ENCODE measurements at regions not wholly inside any gene's neighbourhood (a gene's known extent, or its start where the extent isn't known, plus 50 kb on each side); places are given as distances from the start of the nearest gene placed in this dataset.
A peak's percentile ranks its signal among the peaks of the same experiment; 100 is the strongest.

DNA sequence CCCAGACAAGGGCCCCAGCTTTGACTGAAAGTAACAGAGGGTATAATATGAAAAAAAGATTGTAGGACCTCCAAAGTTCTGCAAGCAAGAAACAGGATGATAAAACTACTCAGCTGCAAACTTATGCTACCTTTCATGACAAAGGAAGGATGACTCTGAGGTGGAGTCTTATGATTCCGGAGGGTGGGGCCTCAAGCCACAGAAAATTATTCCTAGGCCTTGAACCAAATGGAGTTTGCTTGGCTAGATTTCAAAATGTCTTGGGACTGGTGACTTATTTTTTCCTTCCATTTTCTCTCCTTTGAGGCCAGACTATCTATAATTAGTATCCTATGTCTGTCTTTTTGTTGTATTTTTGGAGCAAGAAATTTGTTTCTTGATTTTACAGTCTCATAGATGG is 336.4 kb downstream of the LRIG3 start:
- no peak for DNase-seq (ENCODE audit: extremely low spot score, unreplicated experiment)
- no peaks in the 10 kb centered on the region for H3K9me3 Mint-ChIP-seq (ENCODE audit: unreplicated experiment)
- H3K27me3 Mint-ChIP-seq (ENCODE audit: unreplicated experiment), result no peaks in the 10 kb centered on the region
- peak overlapping the region; percentile 89 for H3K27ac Mint-ChIP-seq (ENCODE audit: unreplicated experiment)
- H3K36me3 Mint-ChIP-seq (ENCODE audit: unreplicated experiment), result no peaks in the 10 kb centered on the region
- H3K4me3 Mint-ChIP-seq (ENCODE audit: unreplicated experiment), result no peak overlapping the region
- TF ChIP-seq, protein P1, sequence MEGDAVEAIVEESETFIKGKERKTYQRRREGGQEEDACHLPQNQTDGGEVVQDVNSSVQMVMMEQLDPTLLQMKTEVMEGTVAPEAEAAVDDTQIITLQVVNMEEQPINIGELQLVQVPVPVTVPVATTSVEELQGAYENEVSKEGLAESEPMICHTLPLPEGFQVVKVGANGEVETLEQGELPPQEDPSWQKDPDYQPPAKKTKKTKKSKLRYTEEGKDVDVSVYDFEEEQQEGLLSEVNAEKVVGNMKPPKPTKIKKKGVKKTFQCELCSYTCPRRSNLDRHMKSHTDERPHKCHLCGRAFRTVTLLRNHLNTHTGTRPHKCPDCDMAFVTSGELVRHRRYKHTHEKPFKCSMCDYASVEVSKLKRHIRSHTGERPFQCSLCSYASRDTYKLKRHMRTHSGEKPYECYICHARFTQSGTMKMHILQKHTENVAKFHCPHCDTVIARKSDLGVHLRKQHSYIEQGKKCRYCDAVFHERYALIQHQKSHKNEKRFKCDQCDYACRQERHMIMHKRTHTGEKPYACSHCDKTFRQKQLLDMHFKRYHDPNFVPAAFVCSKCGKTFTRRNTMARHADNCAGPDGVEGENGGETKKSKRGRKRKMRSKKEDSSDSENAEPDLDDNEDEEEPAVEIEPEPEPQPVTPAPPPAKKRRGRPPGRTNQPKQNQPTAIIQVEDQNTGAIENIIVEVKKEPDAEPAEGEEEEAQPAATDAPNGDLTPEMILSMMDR (IDR thresholded peaks at IDR 0.05), result no peak
- H3K4me1 Mint-ChIP-seq (ENCODE audit: unreplicated experiment), result peaks cover 36% of the 10 kb centered on the region

DNA sequence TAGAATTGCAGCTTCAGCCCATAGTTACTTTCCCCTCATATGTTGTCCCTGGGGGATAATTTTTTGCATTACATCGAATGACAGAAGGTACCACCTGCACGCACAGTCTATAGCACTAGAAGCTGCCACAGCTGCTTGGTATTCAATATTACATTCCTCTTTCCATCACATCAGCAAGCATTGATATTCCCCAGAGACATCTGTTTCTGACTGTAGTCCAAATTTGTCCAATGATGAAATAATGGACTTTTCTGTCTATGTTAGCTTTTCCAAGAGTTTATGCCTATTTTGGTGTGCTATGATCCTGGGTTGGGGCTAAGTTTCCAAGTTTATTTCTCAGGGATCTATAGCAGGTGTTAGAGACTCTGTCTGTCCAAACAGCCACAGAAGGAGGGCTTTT is 335.4 kb downstream of the LRIG3 start:
- Mint-ChIP-seq H3K27me3 (ENCODE audit: unreplicated experiment) (no peaks in the 10 kb centered on the region), H3K36me3 (ENCODE audit: unreplicated experiment) (no peaks in the 10 kb centered on the region), H3K27ac (ENCODE audit: unreplicated experiment) (peak overlapping the region; percentile 89)

GRCh38 chr12:58586762-58587161 is 333.5 kb downstream of the LRIG3 start:
- TF ChIP-seq, protein P1 (IDR thresholded peaks at IDR 0.05), result no peak
- H3K4me3 Mint-ChIP-seq (ENCODE audit: unreplicated experiment), result no peak overlapping the region
- H3K27me3 Mint-ChIP-seq (ENCODE audit: unreplicated experiment), result no peaks in the 10 kb centered on the region
- no peak for DNase-seq (ENCODE audit: extremely low spot score, unreplicated experiment)
- no peak overlapping the region for H3K27ac Mint-ChIP-seq (ENCODE audit: unreplicated experiment)
- H3K4me1 Mint-ChIP-seq (ENCODE audit: unreplicated experiment), result peaks cover 33% of the 10 kb centered on the region
- no peaks in the 10 kb centered on the region for H3K9me3 Mint-ChIP-seq (ENCODE audit: unreplicated experiment)
- no peaks in the 10 kb centered on the region for H3K36me3 Mint-ChIP-seq (ENCODE audit: unreplicated experiment)

More for the DNA sequence above, 335.4 kb downstream of the LRIG3 start:
- Mint-ChIP-seq H3K4me1 (ENCODE audit: unreplicated experiment) (peaks cover 36% of the 10 kb centered on the region), H3K4me3 (ENCODE audit: unreplicated experiment) (no peak overlapping the region), H3K9me3 (ENCODE audit: unreplicated experiment) (no peaks in the 10 kb centered on the region)
- TF ChIP-seq, protein P1 (IDR thresholded peaks at IDR 0.05), result no peak
- no peak for DNase-seq (ENCODE audit: extremely low spot score, unreplicated experiment)

GRCh38 chr12:58588770-58589169 is 331.5 kb downstream of the LRIG3 start:
- no peak for DNase-seq (ENCODE audit: extremely low spot score, unreplicated experiment)

DNA sequence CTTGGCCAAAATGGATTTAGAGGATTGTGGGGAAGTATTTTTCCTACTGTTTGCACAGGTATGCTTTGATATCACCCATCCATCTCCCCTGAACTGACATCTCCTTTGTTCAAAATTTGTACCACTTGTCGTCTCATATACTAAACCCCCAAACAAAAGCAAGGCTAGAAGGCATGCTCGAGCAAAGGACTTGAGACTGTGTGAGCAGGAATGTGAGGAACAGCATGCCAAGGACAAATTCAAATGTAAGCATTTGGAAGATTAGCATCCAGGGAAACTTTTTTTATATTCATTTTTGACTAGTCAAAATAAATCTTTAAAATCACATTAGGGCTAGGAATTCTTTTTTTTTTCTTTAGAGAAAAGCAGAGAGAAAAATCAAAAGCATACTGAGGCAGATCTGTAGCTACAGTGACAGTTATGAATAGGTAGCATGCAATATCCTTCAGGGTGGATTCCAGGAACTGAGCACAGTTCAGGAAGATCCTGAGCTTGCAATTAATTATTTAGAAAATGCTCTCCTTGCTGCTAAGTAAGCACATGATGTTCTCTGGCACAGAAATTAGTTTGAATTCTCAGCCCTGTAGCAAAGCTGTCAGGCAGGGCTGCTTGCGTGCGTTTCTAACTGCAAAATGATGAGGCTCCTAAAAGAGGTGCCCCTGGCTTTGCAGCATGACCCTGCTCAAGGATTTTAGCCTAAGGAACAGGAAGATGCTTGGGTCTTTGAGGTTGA is 327.7 kb downstream of the LRIG3 start:
- Mint-ChIP-seq H3K9me3 (ENCODE audit: unreplicated experiment) (no peaks in the 10 kb centered on the region), H3K27me3 (ENCODE audit: unreplicated experiment) (no peaks in the 10 kb centered on the region), H3K4me3 (ENCODE audit: unreplicated experiment) (no peak overlapping the region), H3K36me3 (ENCODE audit: unreplicated experiment) (no peaks in the 10 kb centered on the region), H3K4me1 (ENCODE audit: unreplicated experiment) (peaks cover 4% of the 10 kb centered on the region), H3K27ac (ENCODE audit: unreplicated experiment) (no peak overlapping the region)
- DNase-seq (ENCODE audit: extremely low spot score, unreplicated experiment), result no peak
- TF ChIP-seq, protein P1 (IDR thresholded peaks at IDR 0.05), result no peak

More at GRCh38 chr12:58588770-58589169, 331.5 kb downstream of the LRIG3 start:
- no peaks in the 10 kb centered on the region for H3K36me3 Mint-ChIP-seq (ENCODE audit: unreplicated experiment)
- no peaks in the 10 kb centered on the region for H3K9me3 Mint-ChIP-seq (ENCODE audit: unreplicated experiment)
- TF ChIP-seq, protein P1 (IDR thresholded peaks at IDR 0.05), result no peak
- no peak overlapping the region for H3K27ac Mint-ChIP-seq (ENCODE audit: unreplicated experiment)
- peaks cover 24% of the 10 kb centered on the region for H3K4me1 Mint-ChIP-seq (ENCODE audit: unreplicated experiment)
- H3K27me3 Mint-ChIP-seq (ENCODE audit: unreplicated experiment), result no peaks in the 10 kb centered on the region
- no peak overlapping the region for H3K4me3 Mint-ChIP-seq (ENCODE audit: unreplicated experiment)

Measured in osteocyte (in vitro differentiated cells).